Upper lobe of left lung (tissue), 6 donors: ENCODE measurements at regions not wholly inside any gene's neighbourhood (a gene's known extent, or its start where the extent isn't known, plus 50 kb on each side); places are given as distances from the start of the nearest gene placed in this dataset.
"Not testable (repeated sequence)": the region's sequence is repeated elsewhere in the genome, so short reads cannot be mapped to it uniquely, and the experiment has no call there.

Source experiments
- ATAC-seq, 2 donors: fragments of 200-7000 bp; cut with Tn5 transposase; one replicate each; pipeline ENCODE4 v1.9.1; 2022; ENCODE audit warnings: mild to moderate bottlenecking in 2 of 2, moderate library complexity in 2 of 2; ENCODE audit not compliant: low FRiP score in 2 of 2
- DNase-seq, 2 donors: peaks; one replicate each; pipeline ENCODE4 v3.0.0-alpha.2; 2019 to 2020
- H3K27ac ChIP-seq, 4 donors: fragments of 200-600 bp; sonication (generic); one replicate each; pipeline ENCODE4 v1.5.1; 2016 to 2019
- H3K27me3 ChIP-seq, 4 donors: fragments of 200-600 bp; sonication (generic); one replicate each; pipeline ENCODE4 v1.5.1; 2017 to 2019
- H3K36me3 ChIP-seq, 4 donors: fragments of 200-600 bp; sonication (generic); one replicate each; pipeline ENCODE4 v1.5.1; 2016 to 2019
- H3K4me1 ChIP-seq, 4 donors: fragments of 200-600 bp; sonication (generic); one replicate each; pipeline ENCODE4 v1.5.1; 2018 to 2019
- H3K4me3 ChIP-seq, 4 donors: fragments of 200-600 bp; sonication (generic); one replicate each; pipeline ENCODE4 v1.5.1; 2017 to 2019; ENCODE audit warnings: mild to moderate bottlenecking in 2 of 4, moderate library complexity in 1 of 4
- H3K9me3 ChIP-seq, 4 donors: fragments of 200-600 bp; sonication (generic); one replicate each; pipeline ENCODE4 v1.5.1; 2018 to 2019
- CTCF ChIP-seq, 6 experiments: fragments of 450-650 bp in 4 of 6; fragments of 200-600 bp in 2 of 6; sonication (generic) in 2 of 6; IDR thresholded peaks; one replicate each; pipeline ENCODE4 v1.5.1; 2016 to 2019; ENCODE audit warnings: antibody characterized with exemption in 6 of 6
- EP300 ChIP-seq, 4 donors: sonication (generic); formaldehyde crosslinking; IDR thresholded peaks; one replicate each; pipeline ENCODE4 v1.5.1; 2017; ENCODE audit warnings: antibody characterized with exemption in 4 of 4, control low read depth in 2 of 4
- POLR2A ChIP-seq, 4 donors: fragments of 450-650 bp; IDR thresholded peaks; one replicate each; pipeline ENCODE4 v1.5.1; 2016 to 2017; ENCODE audit warnings: antibody characterized with exemption in 4 of 4, mild to moderate bottlenecking in 2 of 4
- POLR2AphosphoS5 ChIP-seq, 2 donors: sonication (generic); formaldehyde crosslinking; IDR thresholded peaks; one replicate each; pipeline ENCODE4 v1.5.1; 2017; ENCODE audit warnings: antibody characterized with exemption in 2 of 2
- WGBS, 2 donors: methylation state at CpG; one replicate each; pipeline ENCODE4 v1.1.5; 2017 to 2018; 5-methylcytosine and 5-hydroxymethylcytosine counted together
- donor health status: DM: no; HTN: no; CAD: no; lungs with moderate emphysema.
- donor health status: DM: no; HTN: yes; CAD: no; lungs with severe emphysema.

DNA sequence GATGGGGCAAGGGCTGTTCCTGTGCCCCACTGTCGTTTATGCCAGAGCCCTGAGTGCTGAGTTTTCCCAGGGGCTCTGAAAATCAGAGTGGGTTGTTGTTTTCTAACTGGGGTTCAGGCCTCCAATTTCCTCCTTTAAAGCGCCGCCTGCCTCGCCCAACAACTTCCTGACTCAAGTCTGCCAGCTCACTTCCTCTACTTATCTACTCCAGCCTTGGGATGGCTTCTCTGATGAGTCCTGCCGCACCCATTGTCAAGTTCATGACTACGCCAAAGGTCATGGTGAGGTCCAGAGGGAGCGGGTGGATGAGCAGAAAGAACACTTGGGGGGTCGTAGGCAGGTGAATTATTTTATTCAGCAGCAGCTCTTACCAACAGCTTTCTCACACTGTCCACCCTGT lies 104.7 kb downstream of the UTP18 start:
- WGBS, 2 donors = 36 to 51% methylated on average over 8 of the region's 8 CpGs
- Histone ChIP-seq H3K27ac (no peak overlapping the region), H3K9me3 (no peaks in the 10 kb centered on the region), H3K4me1 (no peaks in the 10 kb centered on the region), H3K4me3 (no peak overlapping the region), H3K27me3 (no peaks in the 10 kb centered on the region), H3K36me3 (no peaks in the 10 kb centered on the region)
- TF ChIP-seq POLR2AphosphoS5 (IDR thresholded peaks at IDR 0.05) = no peak
- no peak for TF ChIP-seq POLR2A (IDR thresholded peaks at IDR 0.05)
- no peak for TF ChIP-seq CTCF (IDR thresholded peaks at IDR 0.05)
- no peak for TF ChIP-seq EP300 (IDR thresholded peaks at IDR 0.05)
- DNase-seq (no peak), ATAC-seq (no peak)

DNA sequence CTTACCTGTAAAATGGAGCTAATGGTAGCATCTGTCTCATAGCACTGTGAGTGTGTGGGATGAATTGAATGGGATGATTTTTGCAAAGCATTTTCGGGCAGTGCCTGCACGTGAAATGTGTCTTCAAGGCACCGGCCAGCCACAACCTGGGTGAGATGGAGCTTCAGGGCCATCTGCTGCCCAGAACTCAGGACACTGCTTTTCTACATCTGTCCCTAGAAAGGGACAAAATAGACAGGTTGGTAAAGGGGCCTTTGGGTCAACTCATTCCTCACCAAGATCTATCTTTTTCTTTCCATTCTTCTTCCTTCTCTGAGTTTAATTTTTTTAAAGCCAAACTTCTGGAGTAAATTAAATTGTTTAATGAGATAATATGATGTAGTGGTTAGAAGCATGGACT lies 106.5 kb downstream of the UTP18 start:
- no peak for DNase-seq
- Histone ChIP-seq H3K27me3 (no peaks in the 10 kb centered on the region), H3K36me3 (no peaks in the 10 kb centered on the region), H3K4me3 (no peak overlapping the region), H3K4me1 (no peaks in the 10 kb centered on the region), H3K9me3 (no peaks in the 10 kb centered on the region), H3K27ac (no peak overlapping the region)
- no peak for ATAC-seq
- TF ChIP-seq EP300 (IDR thresholded peaks at IDR 0.05) (no peak), CTCF (IDR thresholded peaks at IDR 0.05) (no peak), POLR2AphosphoS5 (IDR thresholded peaks at IDR 0.05) (no peak), POLR2A (IDR thresholded peaks at IDR 0.05) (no peak)
- WGBS, 2 donors = 88 to 89% methylated on average over 3 of the region's 3 CpGs

GRCh38 chr17:51367836-51368235 lies 107.5 kb downstream of the UTP18 start:
- H3K4me3 ChIP-seq, H3K27me3 ChIP-seq, ATAC-seq, H3K9me3 ChIP-seq, H3K4me1 ChIP-seq, H3K27ac ChIP-seq, DNase-seq, H3K36me3 ChIP-seq: not testable (repeated sequence)
- WGBS, 2 donors = 82% methylated on average over 1 of the region's 1 CpG; no CpG with 5 or more reads in 1 of the 2 donors

GRCh38 chr17:51371732-51372151 lies 111.4 kb downstream of the UTP18 start:
- H3K4me3 ChIP-seq = no peak overlapping the region
- ATAC-seq (peak in 1 of 2 donors; percentile 74), DNase-seq (peak in 1 of 2 donors; percentile 37)
- no peaks in the 10 kb centered on the region for H3K4me1 ChIP-seq
- H3K36me3 ChIP-seq = no peaks in the 10 kb centered on the region
- H3K9me3 ChIP-seq = peaks cover 0 to 3% (median 0%) of the 10 kb centered on the region in 4 donors
- WGBS, 2 donors = 25 to 33% methylated on average over 4 to 5 of the region's 5 CpGs
- TF ChIP-seq EP300 (IDR thresholded peaks at IDR 0.05) (no peak), POLR2A (IDR thresholded peaks at IDR 0.05) (no peak), CTCF (IDR thresholded peaks at IDR 0.05) (peak in 4 of 6 experiments; percentile 23 to 49 (median 42)), POLR2AphosphoS5 (IDR thresholded peaks at IDR 0.05) (no peak)
- H3K27me3 ChIP-seq = no peaks in the 10 kb centered on the region
- H3K27ac ChIP-seq = no peak overlapping the region

- TF ChIP-seq POLR2A (IDR thresholded peaks at IDR 0.05) = no peak
- H3K9me3 ChIP-seq = peaks cover 0 to 3% (median 0%) of the 10 kb centered on the region in 4 donors
- no peaks in the 10 kb centered on the region for H3K4me1 ChIP-seq
- no peaks in the 10 kb centered on the region for H3K27me3 ChIP-seq
- WGBS, 2 donors = 53 to 59% methylated on average over 5 of the region's 5 CpGs
- no peak overlapping the region for H3K27ac ChIP-seq
- DNase-seq = peak in 1 of 2 donors; percentile 49
- peak in 1 of 2 donors; percentile 79 for ATAC-seq
- H3K36me3 ChIP-seq = no peaks in the 10 kb centered on the region
- no peak overlapping the region for H3K4me3 ChIP-seq
These were observed 112.1 kb downstream of the UTP18 start for GRCh38 chr17:51372345-51373004.
